Progenitor cell of endocrine pancreas (in vitro differentiated cells): ENCODE measurements at regions not wholly inside any gene's neighbourhood (a gene's known extent, or its start where the extent isn't known, plus 50 kb on each side); places are given as distances from the start of the nearest gene placed in this dataset.
A peak's percentile ranks its signal among the peaks of the same experiment; 100 is the strongest.

ENCODE experiments used
- DNase-seq: peaks from one replicate; pipeline ENCODE4 v3.0.0; 2021; ENCODE audit warnings: low spot score; ENCODE audit not compliant: unreplicated experiment
- H3K27ac Mint-ChIP-seq: 2 replicates; pipeline ENCODE4 v1.8.0; 2021; ENCODE audit warnings: mild to moderate bottlenecking, moderate library complexity, mixed read lengths
- H3K27me3 Mint-ChIP-seq: 2 replicates; pipeline ENCODE4 v1.8.0; 2021; ENCODE audit warnings: mixed read lengths
- H3K36me3 Mint-ChIP-seq: 2 replicates; pipeline ENCODE4 v1.8.0; 2022; ENCODE audit warnings: mixed read lengths; ENCODE audit not compliant: insufficient read depth
- H3K4me1 Mint-ChIP-seq: 2 replicates; pipeline ENCODE4 v1.8.0; 2021; ENCODE audit warnings: low read depth, mixed read lengths
- H3K4me3 Mint-ChIP-seq: 2 replicates; pipeline ENCODE4 v1.8.0; 2021; ENCODE audit warnings: low read depth, mild to moderate bottlenecking, moderate library complexity, mixed read lengths
- H3K9me3 Mint-ChIP-seq: 2 replicates; pipeline ENCODE4 v1.8.0; 2021; ENCODE audit warnings: low read depth, mixed read lengths
- CTCF ChIP-seq: fragments of 200-600 bp; sonication (generic); IDR thresholded peaks from one replicate; pipeline ENCODE4 v1.5.0; 2021; ENCODE audit warnings: antibody characterized with exemption, mild to moderate bottlenecking; ENCODE audit not compliant: unreplicated experiment

DNA sequence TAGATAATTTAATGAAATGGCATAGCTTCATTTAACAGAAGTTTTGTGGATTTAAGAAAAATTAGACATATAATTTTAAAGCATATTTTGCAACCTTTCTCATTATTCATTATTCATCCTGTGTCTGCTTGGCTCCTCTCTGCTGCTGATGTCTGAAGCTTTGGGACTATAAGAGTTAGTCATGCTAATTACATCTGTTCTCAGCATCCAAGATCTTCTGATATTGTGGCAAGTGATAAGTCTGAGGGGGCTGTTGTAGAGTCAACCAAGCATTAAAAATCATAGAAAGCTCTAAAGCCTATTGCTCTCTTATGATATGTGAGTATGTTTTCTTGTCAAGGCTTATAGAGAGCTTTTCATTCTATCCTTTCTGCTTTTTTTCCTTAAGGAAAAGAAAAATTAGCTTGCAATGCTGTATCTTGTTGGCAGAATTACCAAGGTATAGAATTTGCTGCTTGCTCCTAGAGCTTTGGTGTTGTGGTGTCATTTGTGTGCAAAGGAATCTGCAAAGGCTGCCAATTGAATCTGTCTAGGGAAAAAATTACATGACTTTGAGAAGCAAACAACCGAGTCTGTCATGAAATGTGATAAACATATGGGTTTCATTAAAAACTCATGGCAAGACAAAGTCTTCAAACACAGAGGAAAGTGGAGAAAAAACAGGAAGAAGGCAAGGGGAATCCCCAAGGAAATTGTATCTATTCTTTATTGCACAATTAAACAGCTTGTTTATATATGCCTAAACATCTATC is 156.1 kb upstream of the DAB2 start:
- Mint-ChIP-seq H3K4me3 (no peak overlapping the region), H3K27ac (no peak overlapping the region), H3K4me1 (peaks cover 9% of the 10 kb centered on the region), H3K9me3 (no peaks in the 10 kb centered on the region), H3K27me3 (no peaks in the 10 kb centered on the region), H3K36me3 (no peaks in the 10 kb centered on the region)
- TF ChIP-seq CTCF: no peak
- no peak for DNase-seq

- Mint-ChIP-seq H3K36me3 (no peaks in the 10 kb centered on the region), H3K27me3 (no peaks in the 10 kb centered on the region), H3K9me3 (no peaks in the 10 kb centered on the region), H3K27ac (peak overlapping the region; percentile 1), H3K4me1 (peaks cover 9% of the 10 kb centered on the region), H3K4me3 (no peak overlapping the region)
- no peak for DNase-seq
- no peak for TF ChIP-seq CTCF
Observed at GRCh38 chr5:39579750-39580149, 155.0 kb upstream of the DAB2 start.

DNA sequence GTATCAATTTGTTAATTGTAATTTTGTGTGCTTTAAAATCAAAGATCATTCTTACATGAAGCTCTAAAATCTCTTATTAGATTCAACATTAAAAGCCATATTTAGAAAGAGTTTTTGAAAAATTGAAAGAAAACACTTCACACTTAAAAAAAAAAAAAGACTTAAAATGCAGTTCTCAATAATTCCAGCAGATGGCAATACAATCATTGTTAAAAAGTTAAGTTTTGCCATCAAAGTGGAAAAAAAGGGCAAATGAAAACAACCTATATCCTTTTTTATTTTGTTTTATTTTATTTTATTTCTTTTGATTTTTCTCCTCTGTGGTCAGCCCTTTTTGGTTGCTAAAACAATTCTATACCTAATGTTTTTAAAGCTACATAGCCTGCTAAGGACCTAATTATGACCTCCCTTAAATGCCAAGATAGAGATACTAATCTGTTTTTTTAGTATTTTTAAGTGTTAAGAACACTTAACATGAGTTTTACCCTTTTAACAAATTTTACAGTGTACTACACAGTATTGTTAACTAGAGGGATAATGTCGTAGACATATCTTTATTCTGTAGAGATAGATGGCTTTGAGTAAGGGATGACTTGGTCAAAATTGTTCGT is 154.2 kb upstream of the DAB2 start:
- no peak for DNase-seq
- Mint-ChIP-seq H3K9me3 (peaks cover 3% of the 10 kb centered on the region), H3K4me3 (no peak overlapping the region), H3K4me1 (peaks cover 12% of the 10 kb centered on the region), H3K27me3 (no peaks in the 10 kb centered on the region), H3K27ac (no peak overlapping the region), H3K36me3 (no peaks in the 10 kb centered on the region)
- peak; percentile 84 for TF ChIP-seq CTCF

DNA sequence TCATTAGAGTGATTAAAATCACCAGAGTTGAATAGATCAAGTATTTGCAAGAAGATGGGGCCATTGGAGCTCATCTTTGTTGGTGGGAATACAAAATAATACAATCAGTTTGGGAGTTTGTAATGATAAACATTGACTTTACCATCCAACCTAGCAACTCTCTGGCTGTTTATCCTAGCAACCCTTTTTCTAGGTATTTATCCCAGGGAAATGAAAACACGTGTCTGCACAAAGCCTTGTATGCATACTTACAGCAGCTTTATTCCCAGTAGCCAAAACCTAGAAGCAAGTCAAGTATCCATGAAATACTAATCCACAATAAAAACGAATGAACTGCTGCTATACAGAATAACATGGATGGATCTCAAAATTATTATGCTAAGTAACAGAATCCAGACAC is 152.7 kb upstream of the DAB2 start:
- Mint-ChIP-seq H3K4me1 (peaks cover 12% of the 10 kb centered on the region), H3K27me3 (no peaks in the 10 kb centered on the region), H3K4me3 (no peak overlapping the region), H3K36me3 (no peaks in the 10 kb centered on the region), H3K9me3 (peaks cover 3% of the 10 kb centered on the region), H3K27ac (no peak overlapping the region)
- DNase-seq: no peak
- no peak for TF ChIP-seq CTCF

DNA sequence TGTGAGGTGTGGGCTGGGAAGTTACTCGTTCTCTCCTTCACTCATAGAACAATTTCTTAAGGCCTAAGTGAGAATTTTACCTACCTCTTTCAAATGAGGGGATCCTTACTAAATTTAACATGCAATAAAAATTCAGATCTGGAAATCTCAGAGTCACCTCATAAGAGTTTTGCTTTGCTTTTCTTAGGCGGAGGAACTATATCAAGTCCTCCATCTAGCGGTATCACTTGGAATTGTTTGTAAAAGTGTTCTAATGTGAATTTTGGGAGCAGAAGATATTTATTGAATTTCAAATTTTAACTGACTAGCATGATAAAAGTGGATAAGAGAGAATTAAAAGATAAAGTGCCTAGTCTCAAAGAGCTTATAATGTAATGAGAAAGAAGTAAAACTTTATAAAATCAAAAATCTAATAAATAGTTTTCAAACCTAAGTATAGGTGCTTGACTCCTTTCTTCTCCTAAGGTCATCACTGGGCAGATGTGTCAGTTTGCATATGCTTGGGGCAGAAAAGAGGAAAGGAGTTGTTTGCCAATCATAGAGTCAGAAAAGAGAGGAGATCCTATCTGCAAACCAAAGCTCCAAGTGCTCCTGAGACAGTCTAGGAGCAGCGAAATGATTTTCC is 145.7 kb upstream of the DAB2 start:
- TF ChIP-seq CTCF: peak; percentile 71
- no peaks in the 10 kb centered on the region for H3K27me3 Mint-ChIP-seq
- no peak overlapping the region for H3K27ac Mint-ChIP-seq
- DNase-seq: no peak
- peaks cover 9% of the 10 kb centered on the region for H3K4me1 Mint-ChIP-seq
- H3K36me3 Mint-ChIP-seq: no peaks in the 10 kb centered on the region
- H3K4me3 Mint-ChIP-seq: no peak overlapping the region
- peaks cover 3% of the 10 kb centered on the region for H3K9me3 Mint-ChIP-seq
